UCSD-AML1 (cell line): ENCODE measurements at regions not wholly inside any gene's neighbourhood (a gene's known extent, or its start where the extent isn't known, plus 50 kb on each side); places are given as distances from the start of the nearest gene placed in this dataset.

Experiments
- DNase-seq: peaks from one replicate; lab custom pipeline; 2025; ENCODE audit not compliant: unreplicated experiment; lab: John Stamatoyannopoulos, UW

DNA sequence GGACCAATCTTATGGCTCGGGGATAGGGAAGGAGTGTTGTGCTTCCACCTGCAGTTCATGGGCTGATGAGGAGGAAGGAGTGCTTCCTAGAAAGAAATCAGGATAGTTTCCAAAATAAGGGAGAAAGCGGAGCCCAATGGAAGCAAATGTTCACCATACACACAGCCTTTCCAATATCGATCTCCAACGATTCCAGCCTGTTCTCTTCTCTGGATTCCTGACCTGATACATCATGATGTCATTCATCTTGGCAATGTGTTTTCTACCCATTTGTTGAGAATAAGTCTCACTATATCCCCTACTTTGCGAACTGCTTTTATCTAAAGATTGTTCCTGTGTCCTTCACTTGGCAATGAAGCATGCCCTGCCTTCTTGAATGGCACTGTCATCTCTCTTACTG is 205.3 kb upstream of the SIX2 start:
- DNase-seq = no peak

DNA sequence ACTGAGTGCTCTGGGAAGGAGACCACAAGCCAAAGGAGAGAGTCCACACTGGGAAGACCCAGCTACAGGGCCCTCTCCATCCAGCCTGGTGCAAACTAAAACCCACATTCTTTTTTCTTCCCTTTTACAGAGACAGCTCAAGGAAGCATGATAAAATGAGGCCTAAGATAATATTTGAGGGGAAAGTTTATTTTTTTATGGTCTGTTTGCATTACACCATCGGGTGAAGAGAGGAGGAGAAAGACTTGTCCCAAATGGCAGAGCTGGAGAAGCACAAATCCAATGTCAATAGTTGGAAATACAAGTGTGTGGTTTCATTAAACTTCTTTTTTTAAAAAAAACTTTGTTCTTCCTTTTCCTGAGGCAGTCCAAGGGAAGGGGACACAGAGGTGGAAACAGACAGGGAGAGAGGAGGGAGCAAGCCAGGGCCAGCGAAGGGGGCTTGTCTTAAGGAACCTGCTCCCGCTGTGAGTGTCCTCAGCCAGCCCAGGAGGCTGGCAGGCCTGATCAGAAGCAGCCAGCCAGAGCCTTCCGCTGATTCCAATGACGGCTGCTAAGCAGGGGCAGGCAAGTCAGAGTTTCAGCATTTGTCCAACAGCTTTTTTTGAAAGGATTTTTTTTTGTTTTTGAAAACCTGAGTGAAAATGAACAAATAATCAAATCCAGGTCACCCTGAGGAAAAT is 203.8 kb upstream of the SIX2 start:
- no peak for DNase-seq

DNA sequence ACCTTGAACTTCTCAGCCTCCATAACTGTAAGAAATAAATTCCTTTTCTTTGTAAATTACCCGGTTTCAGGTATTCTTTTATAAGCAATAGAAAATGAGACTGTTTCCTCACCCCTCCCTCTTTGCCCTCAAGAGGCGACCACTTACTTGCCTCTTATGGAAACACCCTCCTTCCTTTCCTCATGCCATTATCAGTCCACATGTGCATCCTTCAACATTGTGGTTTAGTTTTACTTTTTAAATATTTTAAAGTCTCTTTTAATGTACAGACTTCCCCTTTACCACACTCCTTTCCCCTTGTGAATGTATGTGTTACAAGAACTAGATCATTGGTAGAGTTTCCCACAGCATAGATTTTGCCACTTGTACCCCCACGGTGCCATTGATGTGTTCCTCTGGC is 202.4 kb upstream of the SIX2 start:
- DNase-seq = no peak

DNA sequence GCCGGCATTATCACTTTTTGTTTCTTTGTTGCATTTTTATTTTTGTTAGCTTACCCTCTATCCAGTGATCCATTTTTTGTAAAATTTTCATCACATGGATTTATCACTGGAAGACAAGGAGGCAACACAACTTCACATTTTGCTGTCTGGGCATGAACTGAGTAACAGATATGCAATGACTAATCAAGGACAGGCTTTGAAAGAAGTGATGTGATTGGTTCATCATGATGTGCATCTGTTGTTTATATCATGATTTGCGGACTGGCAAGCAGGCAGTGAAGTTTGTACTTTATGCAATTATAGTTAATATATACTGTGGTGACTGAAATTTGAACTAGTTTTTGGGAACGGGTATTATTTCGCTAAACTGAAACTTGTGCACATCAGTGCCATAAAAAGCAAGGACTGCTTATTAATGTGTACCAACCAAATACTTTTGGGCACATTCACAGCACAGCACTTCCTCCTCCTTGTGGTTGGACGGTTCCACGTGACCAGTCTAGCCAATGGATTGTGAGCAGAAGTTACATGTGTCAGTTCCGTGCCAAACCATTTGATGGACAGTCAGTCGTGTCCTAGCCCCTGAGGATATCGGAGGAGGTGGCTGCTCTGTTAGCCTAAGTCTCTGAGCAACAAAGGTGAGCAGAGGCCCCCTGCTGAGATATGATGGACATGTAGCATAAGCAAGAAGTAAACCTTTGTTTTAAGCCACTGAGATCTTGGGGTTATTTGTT is 201.4 kb upstream of the SIX2 start:
- DNase-seq = no peak

DNA sequence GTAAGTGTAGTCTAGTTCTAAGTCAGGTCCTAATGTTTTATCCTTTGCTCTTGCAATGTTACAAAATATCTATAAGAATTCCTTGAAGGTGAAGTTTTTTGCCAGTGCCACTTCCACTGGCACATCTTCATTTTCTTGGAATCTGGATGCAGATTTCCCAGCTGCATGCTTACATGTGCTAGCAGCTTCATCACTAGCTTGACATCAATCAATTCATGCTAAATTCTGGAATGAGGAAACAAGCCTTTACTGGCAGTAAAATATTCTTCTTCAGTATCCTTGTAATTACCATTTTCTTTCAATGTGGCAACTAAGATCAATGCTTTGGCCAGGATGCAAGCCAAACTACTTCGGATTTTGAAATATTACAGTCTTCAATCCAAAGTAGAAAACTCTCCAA is 200.6 kb upstream of the SIX2 start:
- no peak for DNase-seq

DNA sequence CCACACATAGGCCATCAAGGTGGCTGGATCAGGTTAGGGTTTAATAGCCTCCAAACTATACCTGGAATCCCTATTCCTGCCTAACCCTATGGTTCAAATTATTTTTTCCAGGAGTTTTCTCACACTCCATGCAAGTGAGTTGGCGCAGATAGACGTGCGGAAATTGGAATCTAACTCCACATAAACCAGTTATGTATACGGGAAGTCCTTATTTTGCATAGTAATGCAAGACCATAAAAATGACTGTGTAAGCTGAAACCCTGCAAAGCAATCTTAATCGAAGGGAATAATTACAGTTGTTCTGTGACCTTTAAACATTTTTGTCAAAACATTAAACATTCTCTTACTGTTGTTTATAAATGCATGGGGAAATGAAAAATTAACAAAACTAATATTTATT is 200.1 kb upstream of the SIX2 start:
- DNase-seq = no peak

DNA sequence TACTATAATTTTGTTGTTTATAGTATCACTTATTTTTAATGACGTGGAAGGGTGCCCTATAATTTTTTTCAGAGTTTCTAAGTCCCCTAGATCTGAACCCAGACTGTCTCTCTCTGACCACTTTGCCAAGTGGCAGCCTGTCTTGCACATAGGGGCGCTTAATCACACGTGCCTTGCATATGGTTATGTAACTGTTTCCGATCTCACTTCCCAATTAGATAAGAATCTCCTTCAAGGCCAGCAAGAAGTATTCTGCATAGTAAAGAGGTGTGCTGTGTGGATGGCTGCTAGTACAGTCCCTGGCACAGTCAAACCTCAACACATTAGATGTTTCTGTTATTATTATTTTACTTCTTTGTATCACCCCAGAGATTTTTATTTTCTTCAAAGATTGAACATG is 197.8 kb upstream of the SIX2 start:
- no peak for DNase-seq

DNA sequence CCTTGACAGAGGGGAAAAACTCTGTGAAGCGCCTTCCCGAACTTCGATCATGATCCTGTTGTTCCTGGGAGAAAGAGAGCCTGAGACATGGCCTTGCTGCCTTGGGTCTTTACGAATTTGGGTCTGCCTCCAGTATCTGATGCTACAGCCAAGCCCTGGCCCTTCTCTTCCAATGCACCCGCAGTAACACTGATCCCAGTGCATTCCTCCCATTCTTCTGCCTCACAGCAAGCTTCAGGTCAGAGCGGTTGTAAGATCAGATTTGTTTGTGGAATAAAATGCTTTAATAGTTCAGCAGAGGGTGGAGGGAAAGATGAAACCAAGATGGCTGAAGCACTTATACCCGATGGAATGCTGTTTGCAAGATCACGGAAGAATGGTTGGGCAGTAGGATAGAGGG is 196.7 kb upstream of the SIX2 start:
- no peak for DNase-seq

DNA sequence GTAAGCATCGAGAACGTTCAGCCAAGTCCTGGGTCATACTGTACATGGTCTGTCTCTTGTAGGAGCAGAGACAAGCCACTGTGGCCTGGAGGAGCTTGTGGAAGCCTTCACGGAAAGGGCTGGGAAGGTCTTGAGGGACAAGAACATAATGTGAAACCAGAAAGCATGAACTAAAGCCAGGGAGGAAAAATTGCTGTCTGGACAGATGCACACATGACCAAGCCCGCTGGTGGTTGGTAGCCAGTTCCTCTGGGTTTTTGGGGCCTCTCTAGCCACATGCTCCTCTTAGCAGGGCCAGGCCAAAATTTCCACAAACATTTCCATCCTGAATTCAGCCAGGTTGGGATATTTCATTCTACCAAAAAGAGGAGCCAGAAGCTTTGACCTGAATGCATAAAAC is 196.2 kb upstream of the SIX2 start:
- DNase-seq = no peak

DNA sequence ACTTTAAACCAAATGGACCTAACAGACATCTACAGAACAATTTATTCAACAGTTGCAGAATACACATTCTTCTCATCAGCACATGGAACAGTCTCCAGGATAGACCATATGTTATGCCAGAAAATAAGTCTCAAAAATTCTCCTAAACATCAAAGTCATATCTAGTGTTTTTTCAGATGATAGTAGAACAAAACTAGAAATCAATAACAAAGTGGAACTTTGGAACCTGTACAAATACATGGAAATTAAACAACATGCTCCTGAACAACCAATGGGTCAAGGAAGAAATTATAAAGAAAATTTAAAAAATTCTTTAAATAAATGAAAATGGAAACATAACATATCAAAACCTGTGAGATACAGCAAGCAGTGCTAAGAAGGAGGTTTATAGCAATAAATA is 194.1 kb upstream of the SIX2 start:
- DNase-seq = no peak

DNA sequence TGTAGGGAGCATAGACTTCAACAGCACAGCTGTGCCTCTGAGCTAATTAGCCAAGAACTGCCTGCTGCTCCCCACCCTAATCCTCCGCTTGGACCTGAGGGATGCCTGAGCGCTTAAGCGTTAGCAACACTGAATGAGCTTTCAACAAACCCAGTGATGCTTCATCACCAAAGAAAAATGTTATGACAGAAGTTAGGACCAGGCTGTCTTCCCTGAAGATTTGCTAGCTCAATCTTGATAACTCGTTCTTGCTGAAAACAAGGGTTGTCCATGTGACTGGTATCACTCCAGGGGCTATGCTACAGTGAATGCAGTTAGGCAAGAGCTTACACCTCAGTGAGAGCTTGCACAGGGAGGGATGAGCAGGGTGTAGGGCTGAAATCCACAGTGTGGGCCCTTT is 190.7 kb upstream of the SIX2 start:
- DNase-seq = no peak

DNA sequence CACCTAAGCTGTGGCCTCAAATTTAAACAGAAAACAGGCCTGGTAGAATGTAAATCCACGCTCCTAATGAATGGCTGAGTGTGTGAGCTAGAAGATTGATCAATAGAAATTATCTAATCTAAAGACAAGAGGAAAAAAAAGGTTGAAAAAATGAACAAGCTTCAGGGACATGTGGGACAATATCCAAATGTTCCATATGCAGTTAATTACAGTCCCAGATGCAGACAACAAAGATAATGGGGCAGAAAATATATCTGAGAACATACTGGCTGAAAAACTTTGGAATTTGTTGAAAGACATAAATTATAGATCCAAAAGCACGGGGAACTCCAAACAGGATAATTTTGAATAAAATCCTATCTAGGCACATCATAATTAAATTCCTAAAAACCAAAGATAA is 186.7 kb upstream of the SIX2 start:
- no peak for DNase-seq

DNA sequence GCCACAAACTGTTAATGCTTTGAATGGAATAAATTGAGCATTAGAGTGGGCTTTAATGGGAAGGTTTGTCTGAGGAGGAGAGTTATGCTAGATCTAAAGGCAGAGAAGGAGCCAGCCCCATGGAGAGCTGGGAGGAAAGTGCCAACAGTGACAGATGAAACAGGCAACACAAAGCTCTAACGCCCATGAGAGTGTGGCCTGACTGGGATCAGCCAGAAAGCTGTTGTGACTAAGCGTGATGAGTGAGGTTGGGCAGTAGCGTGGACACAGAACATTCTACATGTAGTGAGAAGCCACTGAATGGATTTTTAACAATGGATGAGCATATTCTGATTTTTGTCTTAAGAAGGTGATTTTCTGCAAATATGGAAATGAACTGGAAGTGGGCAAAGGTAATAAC is 185.3 kb upstream of the SIX2 start:
- DNase-seq = no peak

DNA sequence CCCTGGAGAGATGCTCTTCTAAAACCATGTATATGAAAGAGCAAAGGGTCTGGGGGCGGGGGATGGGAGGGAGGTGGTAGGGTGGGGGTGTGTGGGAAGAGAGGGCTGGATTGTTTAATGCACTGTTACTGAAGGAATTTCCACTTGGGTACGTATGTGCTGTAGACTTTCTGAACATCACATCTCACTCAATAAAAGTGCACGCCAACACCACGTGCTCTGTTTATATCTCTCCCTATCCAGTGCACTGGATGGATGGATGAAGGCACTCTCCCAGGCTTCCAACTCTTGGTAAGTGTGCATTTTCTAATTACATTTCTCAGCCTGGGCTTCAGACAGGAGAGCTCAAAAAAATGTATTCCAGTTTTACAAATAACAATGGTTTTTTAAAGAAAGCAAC is 184.3 kb upstream of the SIX2 start:
- no peak for DNase-seq

DNA sequence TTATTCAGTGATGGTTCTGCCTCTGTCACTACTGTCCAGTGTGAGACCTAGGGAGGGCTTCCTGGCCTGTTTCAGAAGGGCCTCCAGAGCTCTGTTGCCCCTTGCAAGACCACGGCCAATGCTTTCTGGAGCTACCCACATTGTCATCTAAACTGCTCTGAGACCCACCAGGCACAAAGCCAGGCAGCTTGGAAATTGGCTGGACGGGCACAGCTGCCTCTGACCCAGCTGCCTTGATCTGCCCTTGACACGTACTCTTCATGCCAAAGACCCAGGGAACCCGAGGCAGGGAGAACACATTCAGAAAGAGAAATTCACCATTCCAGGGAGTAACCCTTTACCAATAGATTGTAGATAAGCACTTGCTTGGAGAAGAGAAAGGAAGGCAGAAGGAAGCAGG is 183.7 kb upstream of the SIX2 start:
- no peak for DNase-seq

DNA sequence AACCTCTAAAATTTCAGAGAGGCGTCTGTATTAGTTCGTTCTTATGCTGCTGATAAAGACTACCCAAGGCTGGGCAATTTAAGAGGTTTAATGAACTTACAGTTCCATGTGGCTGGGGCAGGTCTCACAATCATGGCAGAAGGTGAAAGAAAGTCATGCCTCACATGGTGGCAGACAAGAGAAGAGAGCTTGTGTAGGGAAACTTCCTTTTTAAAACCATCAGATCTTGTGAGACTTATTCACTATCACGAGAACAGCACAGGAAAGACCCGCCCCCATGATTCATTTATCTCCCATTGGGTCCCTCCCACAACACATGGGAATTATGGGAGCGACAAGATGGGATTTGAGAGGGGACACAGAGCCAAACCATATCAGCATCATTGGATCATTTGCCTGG is 183.2 kb upstream of the SIX2 start:
- DNase-seq = no peak

DNA sequence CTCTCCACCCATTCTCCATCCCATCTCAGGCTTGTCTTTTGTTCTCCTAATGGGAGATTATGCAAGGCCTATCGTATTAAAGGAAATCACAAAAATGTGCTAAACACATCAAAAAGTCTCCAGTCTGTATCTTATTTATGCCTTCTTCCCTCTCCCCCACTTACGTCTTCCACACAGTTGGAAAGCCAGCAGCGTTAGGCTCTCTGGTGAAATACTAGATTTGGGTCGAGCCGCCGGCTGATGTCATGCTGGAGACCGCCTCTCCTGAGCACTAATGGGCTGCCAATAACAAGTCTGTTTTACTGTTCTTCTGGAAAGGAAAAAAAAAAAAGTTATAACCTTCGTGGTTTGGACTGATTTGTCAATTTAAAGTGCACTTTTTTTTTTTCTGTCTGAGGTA is 182.7 kb upstream of the SIX2 start:
- no peak for DNase-seq

DNA sequence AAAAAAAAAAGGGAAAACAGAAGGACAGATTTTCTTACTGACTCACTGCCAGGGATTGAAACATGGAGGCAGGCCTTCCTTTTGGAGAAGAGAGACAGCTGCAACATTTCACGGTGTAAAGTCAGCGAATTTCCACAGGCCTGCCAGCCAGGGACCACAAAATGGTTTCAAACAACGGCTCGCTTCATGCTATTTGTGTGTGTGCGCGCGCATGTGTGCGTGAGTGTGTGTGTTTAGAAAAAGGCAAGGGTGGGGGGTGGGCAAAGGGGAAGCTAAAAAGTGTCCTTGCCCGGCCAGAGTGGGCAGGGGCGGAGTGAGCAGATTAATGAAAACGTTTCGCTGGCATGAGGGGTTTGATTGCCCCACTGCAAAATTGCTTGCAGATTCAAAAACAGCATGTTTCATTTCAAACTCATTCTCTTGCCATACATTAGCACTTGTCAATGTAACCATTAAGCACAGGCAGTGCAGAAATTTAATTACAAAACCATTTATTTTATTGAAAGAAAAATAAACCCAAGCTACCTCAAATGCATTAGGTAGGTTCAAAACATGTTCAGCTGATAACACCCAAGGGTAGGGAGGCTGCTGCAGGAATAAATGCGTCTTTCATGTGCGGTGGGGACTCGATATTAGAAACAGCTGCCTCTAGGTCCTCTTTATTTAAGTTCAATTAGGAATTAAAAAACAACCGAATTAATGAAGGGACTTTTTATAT is 182.1 kb upstream of the SIX2 start:
- DNase-seq = no peak

DNA sequence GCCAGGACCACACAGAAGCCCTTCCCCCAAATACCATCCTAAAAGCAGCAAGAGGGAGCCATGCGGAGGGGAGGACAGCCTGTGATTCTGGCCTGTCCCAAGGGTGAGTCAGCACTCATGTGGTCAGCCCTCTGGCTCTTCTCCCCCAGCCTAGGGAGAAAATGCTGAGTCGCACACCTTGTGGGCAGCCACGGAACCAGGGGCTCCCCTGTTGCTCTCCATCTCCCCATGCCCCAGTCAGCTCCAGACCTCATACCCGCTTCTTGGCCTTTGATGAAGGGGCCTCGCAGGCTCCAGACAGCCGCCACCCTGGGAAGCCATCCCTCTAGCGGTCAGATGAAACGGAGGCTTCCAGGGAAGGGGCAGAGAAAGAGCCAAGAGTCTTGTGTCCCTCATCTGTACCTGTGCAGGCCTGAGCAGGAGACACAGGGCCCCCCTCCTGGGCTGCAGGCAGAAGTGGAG is 181.3 kb upstream of the SIX2 start:
- DNase-seq = no peak

DNA sequence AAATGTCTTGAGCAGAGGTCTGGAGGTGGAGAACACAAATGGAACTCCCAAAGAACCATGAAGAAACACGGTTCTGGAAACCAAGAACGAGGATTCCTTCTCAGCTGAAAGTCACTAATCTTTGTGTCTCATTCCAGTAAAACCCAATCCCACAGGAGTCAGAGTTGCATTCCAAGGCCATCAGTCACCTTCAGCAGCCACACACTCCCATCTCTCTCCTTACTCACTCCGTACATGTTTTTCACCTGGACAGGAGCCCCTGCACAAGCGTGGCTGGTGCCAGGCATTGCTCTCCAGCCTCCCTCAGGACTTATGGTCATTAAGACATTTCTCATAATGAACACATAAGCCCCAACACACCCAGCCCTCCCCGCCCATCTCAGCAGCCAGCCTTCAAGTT is 175.4 kb upstream of the SIX2 start:
- DNase-seq = no peak

DNA sequence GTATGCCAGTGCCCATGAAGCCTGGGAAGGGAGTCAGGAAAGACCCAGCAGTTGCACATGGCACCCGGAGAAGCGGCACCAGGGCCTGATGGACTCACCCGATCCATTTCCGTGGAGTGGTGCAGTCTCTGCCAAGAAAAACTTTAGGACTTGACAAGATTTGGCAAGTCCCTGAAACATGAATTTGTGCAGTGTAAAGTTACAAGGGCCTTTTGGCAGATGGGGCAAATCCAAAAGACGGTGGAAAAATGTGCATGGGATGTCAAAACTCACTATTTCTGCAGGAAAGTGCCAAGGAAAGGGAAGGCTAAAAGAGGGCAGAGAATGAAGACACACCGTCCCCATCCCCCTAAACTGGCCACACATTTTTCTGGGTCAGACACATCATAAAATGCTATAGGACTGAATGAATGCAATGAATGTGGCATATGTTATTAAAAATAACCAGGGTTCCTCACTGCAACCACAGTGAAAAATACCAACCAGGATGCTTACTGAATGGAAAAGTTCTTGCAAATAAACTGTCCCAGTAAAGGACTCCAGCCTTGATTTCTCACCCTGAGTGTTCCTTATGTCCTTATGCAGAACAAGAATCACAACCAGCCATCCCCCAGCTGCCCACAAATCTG is 173.5 kb upstream of the SIX2 start:
- DNase-seq = no peak

DNA sequence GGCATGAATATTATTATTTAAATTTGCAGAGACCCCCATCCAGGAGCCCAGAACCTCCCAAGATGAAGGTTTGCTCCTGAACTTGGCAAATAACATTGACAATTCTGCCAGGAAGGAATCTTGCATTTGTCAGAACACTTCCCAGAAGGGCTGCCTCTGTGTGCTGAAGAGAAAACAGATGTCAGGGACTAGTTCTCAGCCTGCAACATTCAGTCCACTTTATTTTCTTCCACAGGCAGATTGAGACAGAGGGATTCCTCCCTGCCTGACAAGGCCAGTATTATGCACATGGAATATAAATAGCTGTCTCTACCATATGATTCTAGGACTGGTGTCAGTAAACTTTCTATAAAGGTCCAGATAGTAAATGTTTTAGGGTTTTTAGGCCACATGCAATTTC is 171.5 kb upstream of the SIX2 start:
- no peak for DNase-seq
